DOHH2 (cell line): ENCODE measurements at regions not wholly inside any gene's neighbourhood (a gene's known extent, or its start where the extent isn't known, plus 50 kb on each side); places are given as distances from the start of the nearest gene placed in this dataset.

Experiments
- EZH2phosphoT487 ChIP-seq: fragments of 200-600 bp; sonication (generic); IDR thresholded peaks from 2 replicates; pipeline ENCODE4 v1.6.1; 2017; ENCODE audit warnings: borderline replicate concordance, mild to moderate bottlenecking, antibody characterized with exemption, low read length, moderate library complexity, mixed read lengths
- TF ChIP-seq, protein P1 (sequence below): fragments of 200-600 bp; sonication (generic); IDR thresholded peaks from one replicate; pipeline ENCODE4 v1.5.1; 2014; ENCODE audit warnings: antibody characterized with exemption, mild to moderate bottlenecking, low read depth, low read length; ENCODE audit not compliant: poor library complexity, severe bottlenecking

DNA sequence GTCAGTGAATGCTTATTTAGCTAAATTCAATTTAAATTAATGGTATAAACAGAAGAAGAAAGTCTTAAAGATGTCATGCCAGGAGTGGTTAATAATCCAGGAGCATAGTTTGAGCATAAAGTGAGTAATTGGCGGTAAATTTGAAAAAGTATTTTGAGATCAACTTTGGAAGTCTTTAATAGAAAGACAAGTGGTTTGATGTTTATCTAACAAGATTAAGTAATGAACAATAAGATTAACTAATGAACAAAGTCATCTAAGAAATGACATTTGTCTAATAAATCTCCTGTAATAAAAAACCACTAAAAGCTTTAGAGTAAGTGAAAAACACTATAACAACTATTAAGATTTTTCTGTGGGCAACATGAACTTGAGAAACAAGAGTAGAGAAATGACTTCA, 112.8 kb downstream of the CAPZA3 start:
- TF ChIP-seq, protein P1, sequence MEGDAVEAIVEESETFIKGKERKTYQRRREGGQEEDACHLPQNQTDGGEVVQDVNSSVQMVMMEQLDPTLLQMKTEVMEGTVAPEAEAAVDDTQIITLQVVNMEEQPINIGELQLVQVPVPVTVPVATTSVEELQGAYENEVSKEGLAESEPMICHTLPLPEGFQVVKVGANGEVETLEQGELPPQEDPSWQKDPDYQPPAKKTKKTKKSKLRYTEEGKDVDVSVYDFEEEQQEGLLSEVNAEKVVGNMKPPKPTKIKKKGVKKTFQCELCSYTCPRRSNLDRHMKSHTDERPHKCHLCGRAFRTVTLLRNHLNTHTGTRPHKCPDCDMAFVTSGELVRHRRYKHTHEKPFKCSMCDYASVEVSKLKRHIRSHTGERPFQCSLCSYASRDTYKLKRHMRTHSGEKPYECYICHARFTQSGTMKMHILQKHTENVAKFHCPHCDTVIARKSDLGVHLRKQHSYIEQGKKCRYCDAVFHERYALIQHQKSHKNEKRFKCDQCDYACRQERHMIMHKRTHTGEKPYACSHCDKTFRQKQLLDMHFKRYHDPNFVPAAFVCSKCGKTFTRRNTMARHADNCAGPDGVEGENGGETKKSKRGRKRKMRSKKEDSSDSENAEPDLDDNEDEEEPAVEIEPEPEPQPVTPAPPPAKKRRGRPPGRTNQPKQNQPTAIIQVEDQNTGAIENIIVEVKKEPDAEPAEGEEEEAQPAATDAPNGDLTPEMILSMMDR, result no peak
- no peak for TF ChIP-seq EZH2phosphoT487
